OCI-LY3 (cell line): ENCODE measurements at regions not wholly inside any gene's neighbourhood (a gene's known extent, or its start where the extent isn't known, plus 50 kb on each side); places are given as distances from the start of the nearest gene placed in this dataset.

Experiments
- H2AFZ ChIP-seq: fragments of 200-600, 300-600 bp; shearing (Covaris generic); 2 replicates; pipeline ENCODE4 v1.6.0; 2014; ENCODE audit warnings: antibody characterized with exemption, low read depth, low read length
- H3K27ac ChIP-seq: fragments of 200-600, 300-600 bp; sonication (generic); 2 replicates; pipeline ENCODE4 v1.5.1; 2014; ENCODE audit warnings: mild to moderate bottlenecking, low read length, moderate library complexity, mixed read lengths
- H3K27me3 ChIP-seq: fragments of 200-600, 300-600 bp; sonication (generic); 2 replicates; pipeline ENCODE4 v1.6.1; 2014; ENCODE audit warnings: low read depth, low read length, mixed read lengths
- H3K36me3 ChIP-seq: fragments of 200-600, 300-600 bp; sonication (generic); replicated peaks from 2 replicates; pipeline ENCODE3; 2014; ENCODE audit warnings: low read depth, low read length, mixed read lengths
- H3K4me1 ChIP-seq: fragments of 300-600, 200-600 bp; sonication (generic); 2 replicates; pipeline ENCODE4 v1.6.1; 2014; ENCODE audit warnings: low read length, mixed read lengths
- H3K4me2 ChIP-seq: fragments of 200-600, 300-600 bp; sonication (generic); 2 replicates; pipeline ENCODE4 v1.6.1; 2014; ENCODE audit warnings: low read length, mixed read lengths
- H3K4me3 ChIP-seq: fragments of 300-600, 200-600 bp; sonication (generic); 2 replicates; pipeline ENCODE4 v1.5.1; 2014; ENCODE audit warnings: antibody characterized with exemption, mild to moderate bottlenecking, low read length, moderate library complexity
- H3K79me2 ChIP-seq: fragments of 300-600, 200-600 bp; shearing (Covaris generic); 2 replicates; pipeline ENCODE4 v1.6.1; 2014; ENCODE audit warnings: mild to moderate bottlenecking, low read length, mixed read lengths
- H3K9ac ChIP-seq: fragments of 300-600, 200-600 bp; shearing (Covaris generic); 2 replicates; pipeline ENCODE4 v1.6.0; 2014; ENCODE audit warnings: mild to moderate bottlenecking, low read length, moderate library complexity
- H3K9me3 ChIP-seq: fragments of 200-600, 300-600 bp; shearing (Covaris generic); 2 replicates; pipeline ENCODE4 v1.6.1; 2014; ENCODE audit warnings: low read length, mixed read lengths; ENCODE audit not compliant: insufficient read depth
- H4K20me1 ChIP-seq: fragments of 200-600, 300-600 bp; sonication (generic); 2 replicates; pipeline ENCODE4 v1.6.1; 2016; ENCODE audit warnings: low read length, mixed read lengths; ENCODE audit not compliant: insufficient read depth
- CTCF ChIP-seq: fragments of 200-600, 300-600 bp; sonication (generic); IDR thresholded peaks from 2 replicates; pipeline ENCODE4 v1.5.1; 2014; ENCODE audit warnings: antibody characterized with exemption, low read length, low read depth
- EZH2phosphoT487 ChIP-seq: fragments of 200-600 bp; shearing (Covaris generic); IDR thresholded peaks from 2 replicates; pipeline ENCODE4 v1.6.1; 2018; ENCODE audit warnings: antibody characterized with exemption, mixed run types, low read depth

GRCh38 chr6:21949211-21949801 lies 347.5 kb downstream of the PRL start:
- Histone ChIP-seq H3K27me3 (no peaks in the 10 kb centered on the region), H3K27ac (no peak overlapping the region), H3K9me3 (no peaks in the 10 kb centered on the region), H3K4me1 (no peaks in the 10 kb centered on the region), H4K20me1 (no peaks in the 10 kb centered on the region), H3K79me2 (no peaks in the 10 kb centered on the region), H3K4me2 (no peak overlapping the region), H3K36me3 (no peaks in the 10 kb centered on the region), H2AFZ (no peak overlapping the region), H3K4me3 (no peak overlapping the region), H3K9ac (no peak overlapping the region)
- no peak for TF ChIP-seq EZH2phosphoT487
- TF ChIP-seq CTCF: no peak

- no peaks in the 10 kb centered on the region for H3K4me1 ChIP-seq
- no peak for TF ChIP-seq CTCF
- TF ChIP-seq EZH2phosphoT487: no peak
- H3K4me3 ChIP-seq: no peak overlapping the region
- no peaks in the 10 kb centered on the region for H3K79me2 ChIP-seq
- no peak overlapping the region for H2AFZ ChIP-seq
- no peak overlapping the region for H3K4me2 ChIP-seq
- no peaks in the 10 kb centered on the region for H4K20me1 ChIP-seq
- H3K27me3 ChIP-seq: no peaks in the 10 kb centered on the region
- H3K27ac ChIP-seq: no peak overlapping the region
- H3K9me3 ChIP-seq: no peaks in the 10 kb centered on the region
- no peak overlapping the region for H3K9ac ChIP-seq
- no peaks in the 10 kb centered on the region for H3K36me3 ChIP-seq
These were observed 344.5 kb downstream of the PRL start for GRCh38 chr6:21952367-21952766.

GRCh38 chr6:21953831-21954801 lies 342.7 kb downstream of the PRL start:
- Histone ChIP-seq H3K36me3 (no peaks in the 10 kb centered on the region), H3K27ac (no peak overlapping the region), H3K9ac (no peak overlapping the region), H3K79me2 (no peaks in the 10 kb centered on the region), H4K20me1 (no peaks in the 10 kb centered on the region), H3K4me1 (no peaks in the 10 kb centered on the region), H3K27me3 (no peaks in the 10 kb centered on the region), H3K4me3 (no peak overlapping the region), H3K4me2 (no peak overlapping the region), H3K9me3 (no peaks in the 10 kb centered on the region), H2AFZ (no peak overlapping the region)
- TF ChIP-seq EZH2phosphoT487 (no peak), CTCF (no peak)

GRCh38 chr6:21955053-21955595 lies 341.7 kb downstream of the PRL start:
- H3K9me3 ChIP-seq: no peaks in the 10 kb centered on the region

More at GRCh38 chr6:21955053-21955595, 341.7 kb downstream of the PRL start:
- no peak overlapping the region for H3K27ac ChIP-seq
- H3K27me3 ChIP-seq: no peaks in the 10 kb centered on the region
- no peaks in the 10 kb centered on the region for H4K20me1 ChIP-seq
- no peak overlapping the region for H2AFZ ChIP-seq
- H3K4me2 ChIP-seq: no peak overlapping the region
- no peaks in the 10 kb centered on the region for H3K36me3 ChIP-seq
- H3K79me2 ChIP-seq: no peaks in the 10 kb centered on the region
- no peak overlapping the region for H3K4me3 ChIP-seq
- TF ChIP-seq EZH2phosphoT487: no peak
- no peak for TF ChIP-seq CTCF
- H3K4me1 ChIP-seq: no peaks in the 10 kb centered on the region
- no peak overlapping the region for H3K9ac ChIP-seq
